Colon (tissue), 2 donors: ENCODE measurements at regions not wholly inside any gene's neighbourhood (a gene's known extent, or its start where the extent isn't known, plus 50 kb on each side); places are given as distances from the start of the nearest gene placed in this dataset.
"Not testable (repeated sequence)": the region's sequence is repeated elsewhere in the genome, so short reads cannot be mapped to it uniquely, and the experiment has no call there.

Experiments
- FAIRE-seq: peaks from 2 replicates; lab custom pipeline; 2012; peaks lifted over from hg19 to GRCh38; lab: Jason Lieb, UNC
- donor health status: control.
- donor health status: control.

DNA sequence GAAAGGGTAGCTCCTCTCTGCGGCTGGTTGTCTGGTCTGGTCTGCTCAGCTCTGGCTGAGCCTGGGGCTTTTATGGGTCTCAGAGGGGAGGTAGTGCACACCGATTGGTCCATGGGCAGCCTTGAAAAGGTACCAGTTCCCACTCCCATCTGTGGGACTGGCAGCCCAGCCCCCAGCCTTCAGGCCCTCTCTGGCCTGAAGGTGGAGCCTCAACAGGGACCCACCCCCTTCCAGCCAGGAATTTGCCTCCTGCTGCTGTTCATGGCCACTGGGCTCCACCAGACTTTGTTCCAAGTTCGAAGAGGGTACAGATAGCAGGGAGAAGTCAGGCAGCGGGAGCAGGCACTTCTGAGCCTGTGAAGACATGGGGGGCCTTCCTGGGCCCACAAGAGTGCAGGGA, 165.3 kb upstream of the SLC27A6 start:
- FAIRE-seq = no peak

DNA sequence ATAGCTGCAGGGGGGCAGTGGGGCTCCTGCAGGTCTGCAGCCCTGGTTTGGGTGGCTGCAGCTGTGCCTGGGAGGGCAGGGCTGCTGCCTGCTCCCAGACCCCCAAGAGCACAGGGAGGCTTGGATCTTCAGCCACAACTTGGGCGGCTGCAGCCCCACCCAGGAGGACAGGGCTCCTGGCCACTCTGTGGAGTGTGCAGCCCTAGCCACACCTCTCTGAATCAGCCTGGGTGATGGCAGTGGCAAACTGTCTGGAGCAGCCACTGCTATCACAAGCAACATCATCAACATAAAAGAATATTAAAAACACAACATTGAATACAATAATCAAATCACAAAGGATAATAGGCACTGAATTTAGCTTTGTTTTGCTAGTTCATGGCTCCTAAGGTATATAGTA, 164.9 kb upstream of the SLC27A6 start:
- FAIRE-seq = no peak

DNA sequence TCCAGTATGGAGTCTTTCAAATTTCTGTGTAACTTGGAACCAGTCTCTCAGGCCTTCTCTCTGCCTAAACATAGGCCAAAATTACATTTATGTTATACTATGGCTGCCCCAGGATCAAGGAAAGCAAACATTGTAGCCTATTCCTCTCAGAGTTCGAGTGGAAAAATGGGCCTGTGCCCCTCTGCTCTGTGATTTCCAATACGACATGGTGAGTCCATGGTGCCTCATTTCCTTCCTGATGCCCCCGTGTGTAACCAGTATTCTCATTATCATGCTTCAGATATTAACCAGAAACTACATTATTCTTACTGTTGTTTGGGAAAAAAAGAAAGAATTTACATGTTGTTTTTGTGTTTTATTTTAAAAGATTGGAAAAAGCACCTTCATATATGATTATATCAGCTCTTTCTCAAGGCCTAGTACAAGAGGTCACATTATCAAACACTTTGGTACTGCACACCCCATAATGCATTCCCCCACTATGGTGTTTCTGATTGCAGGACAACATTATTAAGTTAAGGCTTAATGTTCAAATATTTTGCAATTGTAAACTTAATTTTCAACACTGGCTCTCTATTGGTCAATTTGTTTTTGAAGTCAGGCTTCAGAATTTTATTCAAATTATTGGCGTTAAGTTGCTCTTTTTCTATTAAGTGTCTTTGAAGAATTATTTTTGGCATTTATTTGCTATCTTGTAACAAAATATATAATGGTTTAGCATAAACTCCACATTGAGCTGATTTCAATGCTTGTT, 151.8 kb upstream of the SLC27A6 start:
- no peak for FAIRE-seq

DNA sequence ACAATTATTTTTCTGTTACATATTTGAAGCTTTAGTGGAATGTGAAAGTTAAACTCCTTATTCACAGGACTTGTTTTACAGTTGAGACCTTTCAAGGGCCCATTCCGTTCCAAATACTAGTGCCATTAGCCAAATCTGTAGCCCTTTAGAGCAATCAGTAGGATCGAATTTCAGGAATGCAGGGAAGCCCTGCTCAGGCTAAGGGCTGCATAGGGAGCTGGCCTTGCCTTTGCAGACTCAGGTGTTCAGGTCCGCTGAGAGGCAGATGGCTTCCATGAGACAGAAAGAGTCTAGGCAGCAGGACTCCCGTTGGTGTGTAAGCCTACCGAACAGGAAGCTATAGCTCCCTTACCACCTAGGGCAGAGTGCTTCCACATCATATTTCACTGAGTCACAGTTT, 150.1 kb upstream of the SLC27A6 start:
- no peak for FAIRE-seq

DNA sequence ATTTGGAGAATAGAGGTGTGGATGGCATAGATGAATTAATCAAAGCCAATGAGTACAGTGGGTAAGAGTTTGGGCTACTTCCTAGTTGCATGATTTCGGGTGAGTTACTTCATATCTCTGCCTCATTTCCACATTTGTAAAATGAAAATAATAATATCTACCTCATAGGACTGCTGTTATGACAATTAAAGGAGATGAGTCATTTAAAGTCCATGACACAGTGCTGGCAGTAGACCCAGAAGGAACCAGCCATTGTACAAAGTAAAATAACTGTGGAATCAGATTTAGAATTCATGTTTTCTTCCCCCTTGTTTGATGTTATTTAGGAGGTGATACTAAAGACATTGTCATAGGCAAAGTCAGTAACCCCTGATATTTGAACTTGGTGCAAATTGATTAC, 139.5 kb upstream of the SLC27A6 start:
- FAIRE-seq = no peak

DNA sequence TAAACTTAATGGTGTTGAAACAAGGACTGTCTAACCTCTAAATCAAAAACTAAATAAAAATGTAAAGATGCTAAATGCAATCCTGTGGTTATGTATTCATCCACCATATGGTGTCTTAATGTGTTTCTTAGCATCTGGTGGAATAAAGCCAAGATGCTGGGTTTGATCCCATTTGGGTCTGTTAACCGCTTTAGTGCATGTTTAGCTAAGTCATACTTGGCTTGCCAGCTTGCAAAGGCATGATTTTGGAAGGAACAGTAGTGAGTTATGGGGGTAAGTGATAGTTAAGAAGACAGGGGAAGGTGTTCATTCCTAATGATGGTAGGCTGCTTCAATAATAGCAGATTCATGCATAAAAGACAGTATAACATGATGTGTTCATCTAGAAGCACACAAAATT, 139.0 kb upstream of the SLC27A6 start:
- no peak for FAIRE-seq

DNA sequence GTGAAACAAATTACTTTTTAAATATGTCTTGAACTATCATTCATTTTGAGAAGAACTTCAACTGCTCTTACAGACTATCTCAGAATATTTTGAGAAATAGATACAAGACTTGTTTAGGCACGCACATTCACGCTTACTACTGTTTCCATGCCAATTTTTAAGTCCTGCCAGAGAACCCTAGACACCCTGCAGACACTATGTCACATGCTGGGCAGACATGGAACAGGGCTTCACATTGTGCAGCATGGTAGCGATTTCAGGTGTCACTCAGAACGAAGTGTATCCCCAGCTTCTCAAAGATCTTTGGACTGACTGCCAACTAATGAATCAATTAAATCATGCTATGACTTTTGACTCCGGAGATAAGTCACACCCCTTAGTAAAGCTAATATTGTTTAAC, 128.7 kb upstream of the SLC27A6 start:
- no peak for FAIRE-seq

DNA sequence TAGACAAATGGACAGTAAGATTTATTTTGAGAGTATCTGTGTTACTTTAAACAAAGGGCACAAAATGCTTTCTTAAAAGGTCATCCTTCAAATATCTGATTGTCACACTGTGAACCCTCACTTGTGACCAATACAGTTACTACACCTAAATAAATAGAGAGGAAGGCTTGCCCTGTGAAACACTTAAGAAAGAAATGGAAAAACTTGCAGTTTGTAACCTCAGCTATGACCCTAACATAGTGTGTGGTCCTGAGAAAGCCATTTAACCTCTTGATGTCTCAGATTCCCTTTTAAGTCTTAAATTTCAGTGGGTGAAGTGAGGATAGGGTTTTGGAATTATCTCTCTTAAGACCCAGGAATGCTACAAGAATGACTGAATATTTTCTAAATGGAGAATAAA, 126.7 kb upstream of the SLC27A6 start:
- FAIRE-seq = no peak

DNA sequence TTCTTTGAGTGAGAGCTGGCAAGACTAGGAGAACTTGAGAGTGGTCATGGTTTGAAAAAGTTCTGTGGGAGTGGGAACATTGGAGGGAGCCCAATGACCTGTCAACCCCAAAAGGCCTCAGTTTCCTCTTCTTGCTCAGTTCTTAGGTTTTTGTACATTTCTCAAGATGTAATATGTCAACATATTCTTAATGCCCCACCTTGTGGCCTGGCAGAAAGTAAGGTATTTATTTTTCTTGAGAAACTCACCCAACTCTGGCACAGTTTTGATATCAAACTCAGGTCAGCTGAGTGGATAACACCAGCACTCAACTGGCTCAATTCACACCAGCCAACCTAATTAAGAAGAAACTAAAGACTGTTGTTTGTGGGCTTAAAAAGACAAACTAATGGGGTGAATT, 123.0 kb upstream of the SLC27A6 start:
- no peak for FAIRE-seq

DNA sequence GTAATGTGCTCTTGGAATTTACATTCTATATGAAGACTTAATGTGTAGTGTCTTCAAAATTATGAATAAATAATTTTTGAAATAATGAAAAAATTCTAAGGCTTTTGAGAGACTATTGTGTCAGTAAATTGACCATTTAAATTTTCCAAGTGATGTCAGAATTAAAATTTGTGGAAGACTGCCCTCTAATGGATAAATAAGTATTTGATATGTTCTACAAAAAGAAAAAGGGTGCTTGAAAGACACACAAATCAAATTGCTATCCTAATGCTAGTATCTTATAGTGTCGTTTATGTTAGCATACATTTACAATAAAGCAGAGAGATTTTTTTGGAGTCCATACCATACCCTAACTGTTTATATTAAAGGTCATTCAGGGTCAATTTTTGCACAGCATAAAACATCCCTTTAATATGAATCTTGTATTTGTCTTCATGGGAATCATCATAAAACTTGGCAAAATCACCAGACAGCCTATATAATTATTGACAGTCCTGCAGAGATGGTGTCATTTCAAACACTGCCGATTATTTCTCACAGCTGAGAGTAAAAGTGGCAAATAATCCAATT, 120.8 kb upstream of the SLC27A6 start:
- FAIRE-seq = no peak

DNA sequence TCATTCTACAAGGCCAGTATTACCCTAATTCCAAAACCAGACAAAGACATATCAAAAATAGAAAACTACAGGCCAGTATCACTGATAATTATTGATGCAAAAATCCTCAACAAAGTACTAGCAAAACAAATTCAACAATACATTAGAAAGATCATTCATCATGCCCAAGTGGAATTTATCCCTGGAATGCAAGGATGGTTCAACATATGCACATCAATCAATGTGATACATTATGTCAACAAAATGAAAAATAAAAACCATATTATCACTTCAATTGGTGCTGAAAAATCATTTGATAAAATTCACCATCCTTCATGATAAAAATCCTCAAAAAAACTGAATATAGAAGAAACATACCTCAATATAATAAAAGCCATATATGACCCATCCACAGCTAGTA, 115.2 kb upstream of the SLC27A6 start:
- no peak for FAIRE-seq

DNA sequence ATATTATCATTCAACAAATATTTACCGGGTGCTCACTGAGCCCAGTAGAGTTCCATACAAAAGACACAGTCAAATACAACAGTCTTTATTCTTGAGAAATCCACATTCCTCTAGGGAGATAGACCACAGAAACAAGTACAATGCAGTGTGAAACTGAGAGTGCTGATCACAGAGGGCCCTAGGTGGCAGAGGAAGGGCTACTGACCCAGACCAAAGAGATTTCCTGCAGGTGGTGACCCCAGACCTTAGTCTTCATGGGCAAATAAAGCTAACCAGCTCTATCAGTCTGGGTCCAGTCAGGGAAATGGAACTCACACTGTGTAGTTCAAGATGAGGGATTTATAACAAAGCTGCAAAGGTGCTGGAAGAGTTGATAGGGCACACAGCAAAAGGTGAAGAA, 110.4 kb upstream of the SLC27A6 start:
- no peak for FAIRE-seq

DNA sequence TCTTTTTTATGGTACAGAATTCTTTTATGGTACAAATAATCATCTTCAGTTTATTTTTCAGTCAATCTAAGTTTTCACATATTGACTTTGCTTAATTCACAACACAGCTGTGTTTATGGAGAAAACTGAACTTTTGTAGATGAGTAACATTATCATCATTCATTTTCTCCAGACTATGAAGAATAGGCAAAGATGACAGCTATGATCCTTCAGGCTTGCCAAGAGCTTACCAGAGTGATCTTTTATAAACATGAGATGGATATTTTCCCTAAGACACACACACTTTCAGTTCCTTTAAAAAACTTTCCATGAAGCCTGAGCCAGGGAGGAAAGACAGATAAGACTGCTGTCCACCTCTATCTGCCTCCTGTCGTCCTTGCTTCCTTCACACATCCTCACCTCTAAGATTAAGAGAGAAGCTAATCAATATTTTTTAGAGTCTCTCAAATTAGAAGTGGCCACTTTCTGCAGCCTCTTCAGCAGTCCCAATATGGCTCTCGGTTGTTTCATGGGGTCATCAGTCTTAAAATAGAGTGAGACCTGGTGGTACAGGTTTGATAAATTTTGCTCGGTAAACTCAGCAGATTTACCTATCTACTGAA, 108.1 kb upstream of the SLC27A6 start:
- no peak for FAIRE-seq

DNA sequence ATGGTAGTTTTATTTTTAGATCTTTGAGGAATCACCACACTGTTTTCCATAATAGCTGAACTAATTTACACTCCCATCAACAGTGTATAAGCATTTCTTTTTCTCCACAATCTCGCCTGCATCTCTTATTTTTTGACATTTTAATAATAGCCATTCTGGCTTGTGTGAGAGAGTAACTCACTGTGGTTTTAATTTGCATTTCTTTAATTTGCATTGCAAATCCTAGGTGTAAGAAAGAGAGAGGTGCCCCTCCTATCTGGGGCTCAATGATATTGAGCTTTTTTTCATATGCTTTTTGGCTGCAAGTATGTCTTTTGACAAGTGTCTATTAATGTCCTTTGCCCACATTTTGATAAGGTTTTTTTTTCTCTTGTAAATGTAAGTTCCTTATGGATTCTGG, 106.3 kb upstream of the SLC27A6 start:
- FAIRE-seq = no peak

DNA sequence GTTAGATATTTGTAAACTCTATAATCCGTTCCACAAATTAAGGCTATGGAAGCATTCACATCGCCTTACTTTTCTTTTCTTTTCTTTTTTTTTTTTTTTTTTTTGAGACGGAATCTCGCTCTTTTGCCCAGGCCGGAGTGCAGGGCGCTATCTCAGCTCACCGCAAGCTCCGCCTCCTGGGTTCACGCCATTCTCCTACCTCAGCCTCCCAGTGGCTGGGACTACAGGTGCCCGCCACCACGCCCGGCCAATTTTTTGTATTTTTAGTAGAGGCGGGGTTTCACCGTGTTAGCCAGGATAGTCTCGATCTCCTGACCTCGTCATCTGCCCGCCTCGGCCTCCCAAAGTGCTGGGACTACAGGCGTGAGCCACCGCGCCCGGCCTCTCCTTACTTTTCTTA, 104.1 kb upstream of the SLC27A6 start:
- FAIRE-seq = not testable (repeated sequence)

DNA sequence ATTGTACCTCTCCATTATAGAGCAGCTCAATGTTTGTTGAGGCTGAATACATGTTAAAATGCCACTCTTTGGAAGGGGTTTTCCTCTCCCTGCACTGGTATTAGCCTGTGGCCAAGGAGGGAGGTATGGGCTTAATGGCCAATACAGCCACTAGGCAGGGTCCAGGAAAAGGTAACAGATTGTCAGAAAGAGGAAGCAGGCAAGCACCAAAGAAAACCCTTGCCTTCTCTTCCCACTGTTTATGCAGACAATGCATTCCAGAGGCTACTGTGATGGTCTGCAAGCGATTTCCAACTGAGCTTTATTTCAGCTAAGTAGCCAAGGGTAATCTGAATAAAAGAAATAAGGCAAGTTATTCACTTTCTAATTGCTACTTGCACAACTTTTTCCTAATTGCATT, 95.3 kb upstream of the SLC27A6 start:
- no peak for FAIRE-seq

DNA sequence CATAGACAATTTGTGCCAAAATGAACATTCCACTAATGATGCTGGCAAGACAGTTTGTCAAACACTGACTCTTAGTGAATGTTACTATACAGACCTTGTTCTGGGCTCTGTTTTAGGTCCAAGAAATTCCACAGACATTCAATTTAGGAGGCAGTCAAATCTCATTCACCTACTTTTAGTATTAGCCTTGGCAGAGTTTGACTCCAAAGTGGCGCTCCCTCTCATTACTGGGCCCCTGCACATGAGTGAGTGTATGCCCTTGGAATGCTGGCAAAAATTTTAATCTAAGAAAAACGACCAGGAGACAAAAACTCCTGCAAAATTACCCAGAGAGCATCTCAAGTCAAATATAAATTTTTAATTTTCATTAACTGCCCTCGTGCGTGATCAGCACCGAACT, 94.9 kb upstream of the SLC27A6 start:
- FAIRE-seq = no peak

DNA sequence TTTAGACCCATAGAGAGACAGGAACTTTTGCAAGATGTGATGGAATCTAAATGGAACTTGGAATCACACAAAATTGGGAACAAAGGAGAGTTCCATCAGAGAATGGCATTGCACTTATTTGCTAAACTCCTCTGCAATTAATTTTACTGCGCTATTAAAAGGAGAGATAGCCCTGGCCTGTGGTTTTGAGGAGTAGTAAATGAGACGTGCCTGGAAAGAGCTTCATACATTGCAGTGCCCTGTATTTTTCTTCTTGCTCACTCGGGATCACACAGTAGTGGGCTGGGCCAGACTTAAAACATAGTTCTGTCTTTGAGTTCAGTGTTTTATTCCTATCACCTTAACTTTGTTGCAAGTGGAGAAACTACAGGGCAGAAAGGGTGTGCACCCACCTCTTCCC, 94.4 kb upstream of the SLC27A6 start:
- FAIRE-seq = no peak

DNA sequence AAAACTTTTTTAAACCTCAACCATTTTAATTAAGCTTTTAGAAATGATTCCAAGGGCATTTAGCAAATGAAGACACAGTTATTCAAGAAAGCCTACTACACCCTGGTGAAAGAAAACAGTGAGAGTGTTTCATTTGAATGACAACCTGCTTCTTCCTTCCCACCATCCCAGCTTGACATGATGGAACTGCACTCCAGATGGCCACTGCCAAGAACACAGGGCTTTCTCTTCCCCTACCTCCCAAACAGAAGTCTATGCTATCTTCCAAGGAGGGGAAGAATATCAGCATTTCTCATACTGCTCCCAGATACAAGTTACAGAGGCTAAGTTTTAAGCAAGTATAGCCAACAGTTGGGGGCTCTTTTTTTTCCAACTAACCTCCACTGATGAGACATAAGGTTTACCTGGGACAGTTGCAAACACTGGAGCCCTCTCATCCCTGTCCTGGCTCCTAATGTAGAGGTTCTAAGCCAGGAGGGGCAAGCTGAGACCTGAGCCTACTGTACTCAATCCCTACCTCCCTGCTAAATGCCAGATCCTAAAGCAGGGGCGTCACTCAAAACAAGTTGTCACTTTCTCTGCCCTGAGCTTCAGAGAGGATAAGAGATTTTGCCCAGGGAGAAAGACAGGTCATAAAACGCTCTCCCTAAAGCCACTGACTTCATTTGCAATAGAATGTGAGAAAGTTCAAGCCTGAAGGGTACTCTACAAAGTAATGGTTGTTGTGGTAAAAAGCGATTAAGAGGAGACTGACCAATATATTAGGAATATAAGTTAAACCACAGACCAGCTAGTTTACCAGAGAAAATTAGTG, 88.5 kb upstream of the SLC27A6 start:
- FAIRE-seq = no peak

DNA sequence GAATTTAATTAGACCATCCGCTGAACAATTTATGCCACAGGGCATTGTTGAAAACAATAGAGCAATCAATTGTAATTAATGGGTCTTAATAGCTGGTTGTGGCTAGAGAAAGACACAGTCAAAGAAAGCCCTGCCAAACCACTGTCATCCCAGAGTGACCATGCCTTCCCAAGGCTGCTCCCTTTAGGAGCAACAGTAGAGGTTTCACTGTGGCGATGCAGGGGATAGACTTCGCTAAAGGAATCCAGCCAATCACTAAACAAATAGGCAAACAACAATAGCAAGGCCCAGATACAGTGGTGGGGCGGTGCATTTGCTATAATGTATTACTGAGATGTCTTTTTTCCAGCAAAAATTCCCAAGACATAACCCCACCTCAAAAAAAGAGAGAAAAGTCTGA, 87.8 kb upstream of the SLC27A6 start:
- no peak for FAIRE-seq

DNA sequence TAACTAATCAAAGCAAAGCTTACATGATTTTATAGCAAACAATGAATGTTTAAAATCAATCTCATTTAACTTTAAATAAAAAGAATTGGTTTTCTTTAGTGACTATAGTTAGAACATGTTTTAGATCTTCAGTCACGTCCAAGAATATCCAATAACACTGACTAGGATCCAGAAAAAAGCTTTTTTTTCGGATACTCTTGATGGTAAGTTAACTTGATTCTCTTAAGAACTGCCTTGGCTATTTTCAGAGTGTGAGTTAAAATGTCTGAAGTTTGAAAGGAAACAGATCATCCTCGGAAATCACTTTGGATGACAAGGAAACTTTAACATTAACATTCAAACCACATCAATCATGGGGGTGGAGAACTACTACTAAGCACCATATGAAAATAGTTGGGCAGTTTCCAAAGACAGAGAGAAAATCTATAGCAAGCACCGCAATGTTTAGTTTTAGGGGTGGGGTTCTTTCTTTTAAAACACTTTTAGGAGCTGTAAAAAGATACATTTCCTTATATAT, 83.7 kb upstream of the SLC27A6 start:
- no peak for FAIRE-seq

DNA sequence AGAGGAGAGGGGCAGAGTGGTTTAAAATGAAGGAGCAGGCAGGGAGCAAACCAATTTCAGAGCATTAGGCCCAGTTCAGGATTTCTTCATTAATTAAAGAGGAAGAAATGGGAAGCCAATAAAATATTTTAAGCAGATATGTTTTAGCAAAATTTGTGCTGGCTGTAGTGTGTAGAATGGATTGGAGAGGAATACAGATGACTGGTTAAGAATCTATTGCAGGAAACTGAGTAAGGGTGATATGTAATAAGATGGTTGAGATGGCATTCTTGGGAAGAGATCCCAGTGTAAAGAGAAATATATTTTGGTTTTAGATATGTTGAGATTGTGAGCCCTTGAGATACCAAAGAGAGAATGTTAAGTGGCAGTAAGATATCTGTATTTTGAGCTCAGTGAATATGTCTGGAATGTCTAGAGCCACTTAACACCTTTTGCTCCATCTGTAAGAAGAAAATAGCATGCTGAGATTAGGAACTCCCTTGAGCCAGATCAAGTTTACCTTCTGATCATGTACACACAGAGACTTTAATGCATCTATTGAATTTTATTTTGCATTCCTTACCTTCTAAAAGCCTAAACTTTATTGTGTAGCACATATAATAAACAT, 79.5 kb upstream of the SLC27A6 start:
- no peak for FAIRE-seq
